Heart right ventricle (tissue), 16 donors: ENCODE measurements at regions not wholly inside any gene's neighbourhood (a gene's known extent, or its start where the extent isn't known, plus 50 kb on each side); places are given as distances from the start of the nearest gene placed in this dataset.

Source experiments
- ATAC-seq, 8 donors: fragments of 200-7000 bp; cut with Tn5 transposase; one replicate each; pipeline ENCODE4 v1.9.1; 2020; ENCODE audit warnings: mild to moderate bottlenecking in 8 of 8, moderate library complexity in 8 of 8, moderate number of reproducible peaks in 1 of 8
- DNase-seq, 2 donors: peaks; one replicate each; pipeline ENCODE4 v3.0.0-alpha.2; 2020
- H3K27ac ChIP-seq, 10 donors: fragments of 200-600 bp; sonication (generic) in 2 of 10; one replicate each; pipeline versions ENCODE4 v1.5.0 to v1.8.0; 2020 to 2022; ENCODE audit warnings: mild to moderate bottlenecking in 3 of 10
- H3K27me3 ChIP-seq, 7 donors: fragments of 200-600 bp; one replicate each; pipeline ENCODE4 v1.8.0; 2021 to 2022; ENCODE audit warnings: mild to moderate bottlenecking in 2 of 7
- H3K36me3 ChIP-seq, 9 donors: fragments of 200-600 bp; sonication (generic) in 1 of 9; one replicate each; pipeline versions ENCODE4 v1.5.0 to v1.8.0; 2020 to 2022; ENCODE audit warnings: mild to moderate bottlenecking in 2 of 9
- H3K4me1 ChIP-seq, 9 donors: fragments of 200-600 bp; sonication (generic) in 1 of 9; one replicate each; pipeline versions ENCODE4 v1.5.0 to v1.8.0; 2020 to 2022; ENCODE audit warnings: mild to moderate bottlenecking in 4 of 9
- H3K4me3 ChIP-seq, 10 donors: fragments of 200-600 bp; sonication (generic) in 2 of 10; one replicate each; pipeline versions ENCODE4 v1.5.0 to v1.8.0; 2020 to 2022; ENCODE audit warnings: mild to moderate bottlenecking in 7 of 10, moderate library complexity in 2 of 10
- H3K9me3 ChIP-seq, 11 donors: fragments of 200-600 bp in 10 of 11; sonication (generic) in 2 of 11; one replicate each; pipeline versions ENCODE4 v1.5.0 to v1.8.0; 2013 to 2022; ENCODE audit warnings: mild to moderate bottlenecking in 2 of 11, control low read depth in 1 of 11, moderate library complexity in 1 of 11
- CTCF ChIP-seq, 9 donors: fragments of 200-600 bp; sonication (generic) in 2 of 9; IDR thresholded peaks; one replicate each; pipeline versions ENCODE4 v1.5.0 to v1.8.0; 2021 to 2022; ENCODE audit warnings: antibody characterized with exemption in 9 of 9, mild to moderate bottlenecking in 5 of 9, moderate library complexity in 1 of 9
- WGBS, 2 donors: extraction: QIAGEN DNeasy Blood & Tissue Kit; methylation state at CpG; one replicate each; pipeline ENCODE4 v1.1.7; 2013; ENCODE audit warnings: inconsistent platforms in 1 of 2; 5-methylcytosine and 5-hydroxymethylcytosine counted together
- intact Hi-C, 10 donors: fragments of 100-400 bp; cut with DNase I; formaldehyde crosslinking; loops; one replicate each; pipeline versions ENCODE4 v1.11.1 to v1.14.2; 2022
- donor health status: Arrhythmogenic right ventricular cardiomyopathy.
- donor health status: ischemic (EF 13 %, LVEDD 7.1; RV severe dilation, severe dysfunction).
- donor health status: healthy with polysubstance abuse.
- donor health status: DM: no; HTN: yes; CAD: no.
- donor health status: DM: no; HTN: no; CAD: no.
- donor health status: ischemic (EF 25% LVEDD 6.9; RV normal size, moderate dysfunction).
- donor health status: ischemic (EF 25% LVEDD 5.7; RV mildly dilated, moderate dysfunction).
- donor health status: healthy.
- donor health status: DM: yes; HTN: yes; CAD: no.
- donor health status: Ischemic cardiomyopathy.
- donor health status: ischemic (EF 35%, LVEDD 5.7; RV mildly dilated, moderate dysfunction).
- donor health status: nonischemic (EF 11% LVEDD 7.7; RV severe dilation, severe dysfunction).
- donor health status: DM: yes; HTN: yes; CAD: no.
- donor health status: PGD.
- donor health status: ischemic (EF 29% LVEDD 5.4; RV normal size, mild dysfunction).
- donor health status: nonischemic (EF 23%, LVEDD 6.1; RV moderate dilation, normal function).

GRCh38 chr2:129759472-129760010, 219.9 kb upstream of the RAB6C start:
- Histone ChIP-seq H3K4me1 (peaks cover 0 to 9% (median 0%) of the 10 kb centered on the region in 9 donors), H3K27me3 (peaks cover 0 to 9% (median 2%) of the 10 kb centered on the region in 7 donors), H3K36me3 (no peaks in the 10 kb centered on the region), H3K9me3 (no peaks in the 10 kb centered on the region), H3K4me3 (no peak overlapping the region), H3K27ac (no peak overlapping the region)
- WGBS, 2 donors, result 90 to 97% methylated on average over 2 of the region's 2 CpGs
- ATAC-seq (no peak), DNase-seq (no peak)
- intact Hi-C loops, result no loop called here
- TF ChIP-seq CTCF (IDR thresholded peaks at IDR 0.05), result no peak

- DNase-seq (no peak), ATAC-seq (no peak)
- intact Hi-C loops, result no loop called here
- Histone ChIP-seq H3K36me3 (no peaks in the 10 kb centered on the region), H3K27ac (no peak overlapping the region), H3K27me3 (peaks cover 0 to 15% (median 4%) of the 10 kb centered on the region in 7 donors), H3K9me3 (no peaks in the 10 kb centered on the region), H3K4me1 (peaks cover 0 to 9% (median 0%) of the 10 kb centered on the region in 9 donors), H3K4me3 (no peak overlapping the region)
- WGBS, 2 donors, result 94% methylated on average over 7 of the region's 7 CpGs
- no peak for TF ChIP-seq CTCF (IDR thresholded peaks at IDR 0.05)
These were observed 218.8 kb upstream of the RAB6C start for GRCh38 chr2:129760669-129761068.

DNA sequence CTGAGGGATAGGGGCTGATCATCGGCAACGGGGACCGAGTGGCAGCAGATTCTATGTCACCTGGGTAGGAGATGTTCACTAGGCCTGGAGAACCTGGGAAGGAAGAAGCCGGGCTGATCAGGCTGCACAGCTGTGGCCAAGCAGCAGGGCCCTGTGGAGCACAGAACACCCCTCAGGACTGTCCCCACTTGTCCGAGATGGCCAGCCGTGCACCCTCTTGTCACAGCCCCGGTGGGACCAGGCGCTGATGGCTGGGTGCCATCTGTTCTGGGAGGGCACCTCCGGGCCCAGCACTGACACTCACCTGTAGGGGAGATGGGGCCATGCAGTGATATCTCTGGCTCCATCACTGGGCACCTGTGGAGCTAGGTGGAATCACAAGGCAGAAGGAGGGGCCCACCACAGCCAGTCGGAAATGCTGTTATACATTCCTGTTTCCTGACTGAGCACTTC, 217.9 kb upstream of the RAB6C start:
- Histone ChIP-seq H3K36me3 (no peaks in the 10 kb centered on the region), H3K9me3 (no peaks in the 10 kb centered on the region), H3K27me3 (peaks cover 0 to 17% (median 9%) of the 10 kb centered on the region in 7 donors), H3K4me3 (no peak overlapping the region), H3K27ac (no peak overlapping the region), H3K4me1 (peaks cover 0 to 9% (median 0%) of the 10 kb centered on the region in 9 donors)
- ATAC-seq (no peak), DNase-seq (no peak)
- TF ChIP-seq CTCF (IDR thresholded peaks at IDR 0.05), result no peak
- 87 to 93% methylated on average over 10 of the region's 10 CpGs for WGBS, 2 donors
- intact Hi-C loops, result no loop called here

GRCh38 chr2:129762386-129763189, 216.9 kb upstream of the RAB6C start:
- no peak for DNase-seq

More at GRCh38 chr2:129762386-129763189, 216.9 kb upstream of the RAB6C start:
- WGBS, 2 donors, result 89 to 90% methylated on average over 8 of the region's 8 CpGs
- H3K27ac ChIP-seq, result no peak overlapping the region
- no peak for ATAC-seq
- no peak overlapping the region for H3K4me3 ChIP-seq
- no peak for TF ChIP-seq CTCF (IDR thresholded peaks at IDR 0.05)
- peaks cover 0 to 9% (median 0%) of the 10 kb centered on the region in 9 donors for H3K4me1 ChIP-seq
- intact Hi-C loops, result no loop called here
- peaks cover 0 to 21% (median 9%) of the 10 kb centered on the region in 7 donors for H3K27me3 ChIP-seq
- no peaks in the 10 kb centered on the region for H3K9me3 ChIP-seq
- H3K36me3 ChIP-seq, result no peaks in the 10 kb centered on the region
